ENCODE measurements at regions not wholly inside any gene's neighbourhood (a gene's known extent, or its start where the extent isn't known, plus 50 kb on each side); places are given as distances from the start of the nearest gene placed in this dataset.

DNA sequence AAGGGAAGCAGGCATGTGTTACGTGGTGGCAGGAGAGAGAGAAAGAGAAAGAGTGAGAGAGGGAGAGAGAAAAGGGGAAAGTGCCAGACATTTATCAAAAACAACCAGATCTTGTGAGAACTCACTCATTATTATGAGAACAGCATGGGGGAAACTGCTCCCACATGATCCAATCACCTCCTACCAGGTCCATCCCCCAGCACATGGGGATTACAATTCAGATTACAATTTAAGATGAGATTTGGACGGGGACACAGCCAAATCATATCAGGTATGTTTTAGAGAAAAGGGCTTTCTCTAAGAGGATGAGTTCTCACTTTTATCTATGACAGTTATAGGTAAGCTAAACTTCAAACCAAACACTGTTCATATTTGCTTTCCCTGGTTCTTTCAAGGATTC, 597.3 kb upstream of the PIK3C3 start:
- no peaks in the 10 kb centered on the region for H3K27me3 ChIP-seq (ENCODE audit: low read depth)
- DNase-seq (ENCODE audit: low spot score in 2 of 2) = no peak
- H3K9me3 ChIP-seq = no peaks in the 10 kb centered on the region
- no peaks in the 10 kb centered on the region for H3K36me3 ChIP-seq (replicated peaks)
- in situ Hi-C loops (cut with MboI; ENCODE audit: low sequenced_read_pairs) = no loop called here
- peaks cover 10% of the 10 kb centered on the region for H3K4me1 ChIP-seq
- no peak overlapping the region for H3K4me3 ChIP-seq

DNA sequence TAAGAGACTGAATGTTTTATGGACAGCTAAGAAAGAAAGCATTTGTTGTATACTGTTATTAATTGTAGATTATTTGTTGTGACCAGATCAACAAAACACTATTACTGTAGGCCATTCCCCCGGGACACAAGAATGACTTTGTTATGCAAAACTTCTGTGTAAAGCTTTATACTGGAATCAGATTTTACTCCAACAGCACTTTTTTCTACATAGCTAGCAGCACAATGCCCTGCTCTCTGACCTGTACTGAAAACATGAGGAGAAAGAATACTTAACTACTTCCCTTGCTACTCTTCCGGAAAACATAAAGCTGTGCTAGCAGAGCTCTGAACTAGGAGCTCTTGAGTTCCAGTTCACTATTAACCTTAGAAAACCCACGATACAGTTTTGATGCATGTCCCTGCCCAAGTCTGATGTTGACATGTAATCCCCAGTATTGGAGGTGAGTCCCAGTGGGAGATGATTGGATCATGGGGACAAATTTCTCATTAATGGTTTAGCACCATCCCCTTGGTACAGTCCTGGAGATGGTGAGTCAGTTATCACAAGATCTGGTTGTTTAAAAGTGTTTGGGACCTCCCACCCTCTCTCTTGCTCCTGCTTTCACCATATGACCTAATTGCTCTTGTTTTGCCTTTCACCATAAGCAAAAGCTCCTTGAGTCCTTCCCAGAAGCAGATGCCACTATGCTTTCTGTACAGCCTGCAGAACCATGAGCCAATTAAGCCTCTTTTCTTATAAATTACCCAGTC, 601.1 kb upstream of the PIK3C3 start:
- DNase-seq (ENCODE audit: low spot score in 2 of 2) = peak; percentile 61 to 76
- Histone ChIP-seq H3K4me1 (peaks cover 10% of the 10 kb centered on the region), H3K36me3 (replicated peaks) (no peaks in the 10 kb centered on the region), H3K27me3 (ENCODE audit: low read depth) (no peaks in the 10 kb centered on the region), H3K4me3 (no peak overlapping the region), H3K9me3 (no peaks in the 10 kb centered on the region)
- in situ Hi-C loops (cut with MboI; ENCODE audit: low sequenced_read_pairs) = no loop called here

GRCh38 chr18:41351430-41351829, 603.6 kb upstream of the PIK3C3 start:
- Histone ChIP-seq H3K4me1 (peaks cover 10% of the 10 kb centered on the region), H3K4me3 (no peak overlapping the region), H3K36me3 (replicated peaks) (no peaks in the 10 kb centered on the region), H3K27me3 (ENCODE audit: low read depth) (no peaks in the 10 kb centered on the region), H3K9me3 (no peaks in the 10 kb centered on the region)
- DNase-seq (ENCODE audit: low spot score in 2 of 2) = no peak
- in situ Hi-C loops (cut with MboI; ENCODE audit: low sequenced_read_pairs) = no loop called here

GRCh38 chr18:41347057-41347456, 608.0 kb upstream of the PIK3C3 start:
- in situ Hi-C loops (cut with MboI; ENCODE audit: low sequenced_read_pairs) = no loop called here
- H3K9me3 ChIP-seq = no peaks in the 10 kb centered on the region
- no peak overlapping the region for H3K4me3 ChIP-seq
- no peaks in the 10 kb centered on the region for H3K27me3 ChIP-seq (ENCODE audit: low read depth)
- no peaks in the 10 kb centered on the region for H3K36me3 ChIP-seq (replicated peaks)
- no peak for DNase-seq (ENCODE audit: low spot score in 2 of 2)
- peaks cover under 1% of the 10 kb centered on the region; the same call in 1 of the 2 replicates for H3K4me1 ChIP-seq

DNA sequence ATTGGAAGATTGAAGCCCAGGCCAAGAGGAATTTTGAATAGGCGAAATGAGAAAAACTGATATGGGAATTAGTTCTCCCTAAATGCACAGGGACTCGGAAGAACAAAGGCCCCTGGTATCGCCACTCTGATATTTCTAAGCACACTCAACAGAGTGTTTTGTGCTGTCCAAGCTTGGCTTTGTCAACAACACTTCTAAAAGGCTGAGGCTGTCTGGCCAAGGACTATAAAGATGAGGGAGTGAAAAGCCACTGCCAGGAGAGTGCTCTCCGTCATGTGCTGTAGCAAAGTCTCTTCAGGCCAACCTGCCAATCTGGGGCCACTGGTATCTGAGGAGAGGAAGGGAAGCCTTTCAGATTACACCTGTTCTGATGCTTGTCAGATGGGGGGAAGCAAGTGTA, 611.2 kb upstream of the PIK3C3 start:
- no peaks in the 10 kb centered on the region for H3K36me3 ChIP-seq (replicated peaks)
- no peak for DNase-seq (ENCODE audit: low spot score in 2 of 2)

GRCh38 chr18:41338341-41338740, 616.7 kb upstream of the PIK3C3 start:
- Histone ChIP-seq H3K27me3 (ENCODE audit: low read depth) (no peaks in the 10 kb centered on the region), H3K4me3 (no peak overlapping the region), H3K36me3 (replicated peaks) (no peaks in the 10 kb centered on the region), H3K9me3 (no peaks in the 10 kb centered on the region), H3K4me1 (peaks cover 18% of the 10 kb centered on the region)
- DNase-seq (ENCODE audit: low spot score in 2 of 2) = no peak
- in situ Hi-C loops (cut with MboI; ENCODE audit: low sequenced_read_pairs) = no loop called here

More for the DNA sequence above, 611.2 kb upstream of the PIK3C3 start:
- H3K4me3 ChIP-seq = no peak overlapping the region
- H3K9me3 ChIP-seq = no peaks in the 10 kb centered on the region
- H3K27me3 ChIP-seq (ENCODE audit: low read depth) = no peaks in the 10 kb centered on the region
- H3K4me1 ChIP-seq = peaks cover 18% of the 10 kb centered on the region
- in situ Hi-C loops (cut with MboI; ENCODE audit: low sequenced_read_pairs) = no loop called here

GRCh38 chr18:41331661-41332060, 623.4 kb upstream of the PIK3C3 start:
- in situ Hi-C loops (cut with MboI; ENCODE audit: low sequenced_read_pairs) = no loop called here
- DNase-seq (ENCODE audit: low spot score in 2 of 2) = no peak
- H3K4me3 ChIP-seq = no peak overlapping the region
- no peaks in the 10 kb centered on the region for H3K36me3 ChIP-seq (replicated peaks)
- no peaks in the 10 kb centered on the region for H3K27me3 ChIP-seq (ENCODE audit: low read depth)
- peaks cover 11% of the 10 kb centered on the region; the same call in 1 of the 2 replicates for H3K4me1 ChIP-seq
- peaks cover 4% of the 10 kb centered on the region; the same call in 1 of the 2 replicates for H3K9me3 ChIP-seq

DNA sequence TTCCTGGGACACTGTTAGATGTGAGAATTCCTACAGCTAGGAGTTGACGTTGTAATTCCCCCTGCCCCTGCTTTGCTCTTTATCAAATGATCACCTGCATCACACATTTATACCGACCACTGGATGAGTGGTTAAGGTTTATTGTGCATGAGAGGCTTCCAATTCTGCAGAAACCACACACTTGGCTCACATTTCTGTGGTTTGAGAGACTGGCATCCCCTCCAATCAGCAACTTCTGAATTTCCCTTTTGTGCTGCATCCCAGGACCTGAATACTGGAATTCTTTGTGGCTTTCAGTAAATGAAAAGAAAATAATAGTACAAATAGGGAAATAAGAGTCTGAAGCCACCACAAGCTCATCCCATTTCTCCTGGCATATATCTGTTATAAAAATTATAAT, 628.7 kb upstream of the PIK3C3 start:
- DNase-seq (ENCODE audit: low spot score in 2 of 2) = no peak
- no peaks in the 10 kb centered on the region for H3K36me3 ChIP-seq (replicated peaks)
- peaks cover 4% of the 10 kb centered on the region; the same call in 1 of the 2 replicates for H3K9me3 ChIP-seq
- H3K4me3 ChIP-seq = no peak overlapping the region
- no peaks in the 10 kb centered on the region for H3K4me1 ChIP-seq
- H3K27me3 ChIP-seq (ENCODE audit: low read depth) = no peaks in the 10 kb centered on the region
- in situ Hi-C loops (cut with MboI; ENCODE audit: low sequenced_read_pairs) = no loop called here

DNA sequence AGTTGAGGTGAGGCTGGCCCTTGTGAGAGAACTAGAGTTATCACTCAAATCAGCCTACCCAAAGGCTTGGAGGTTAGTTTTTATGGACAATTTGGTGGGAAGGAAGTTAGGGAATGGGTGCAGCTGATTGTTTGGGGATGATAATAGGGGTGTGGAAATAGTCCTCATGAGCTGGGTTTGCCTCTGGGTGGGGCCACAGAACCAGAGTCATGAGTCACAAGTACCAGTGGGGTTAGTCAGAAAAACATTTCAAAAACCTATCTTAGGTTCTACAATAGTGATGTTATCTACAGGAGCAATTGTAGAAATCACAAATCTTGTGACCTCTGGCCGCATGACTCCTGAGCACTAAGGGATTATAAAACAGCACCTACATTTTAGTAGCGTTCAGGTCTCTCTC, 630.1 kb upstream of the PIK3C3 start:
- no peak for DNase-seq (ENCODE audit: low spot score in 2 of 2)
- in situ Hi-C loops (cut with MboI; ENCODE audit: low sequenced_read_pairs) = no loop called here
- Histone ChIP-seq H3K9me3 (peaks cover 4% of the 10 kb centered on the region; the same call in 1 of the 2 replicates), H3K4me3 (no peak overlapping the region), H3K4me1 (no peaks in the 10 kb centered on the region), H3K36me3 (replicated peaks) (no peaks in the 10 kb centered on the region), H3K27me3 (ENCODE audit: low read depth) (no peaks in the 10 kb centered on the region)

DNA sequence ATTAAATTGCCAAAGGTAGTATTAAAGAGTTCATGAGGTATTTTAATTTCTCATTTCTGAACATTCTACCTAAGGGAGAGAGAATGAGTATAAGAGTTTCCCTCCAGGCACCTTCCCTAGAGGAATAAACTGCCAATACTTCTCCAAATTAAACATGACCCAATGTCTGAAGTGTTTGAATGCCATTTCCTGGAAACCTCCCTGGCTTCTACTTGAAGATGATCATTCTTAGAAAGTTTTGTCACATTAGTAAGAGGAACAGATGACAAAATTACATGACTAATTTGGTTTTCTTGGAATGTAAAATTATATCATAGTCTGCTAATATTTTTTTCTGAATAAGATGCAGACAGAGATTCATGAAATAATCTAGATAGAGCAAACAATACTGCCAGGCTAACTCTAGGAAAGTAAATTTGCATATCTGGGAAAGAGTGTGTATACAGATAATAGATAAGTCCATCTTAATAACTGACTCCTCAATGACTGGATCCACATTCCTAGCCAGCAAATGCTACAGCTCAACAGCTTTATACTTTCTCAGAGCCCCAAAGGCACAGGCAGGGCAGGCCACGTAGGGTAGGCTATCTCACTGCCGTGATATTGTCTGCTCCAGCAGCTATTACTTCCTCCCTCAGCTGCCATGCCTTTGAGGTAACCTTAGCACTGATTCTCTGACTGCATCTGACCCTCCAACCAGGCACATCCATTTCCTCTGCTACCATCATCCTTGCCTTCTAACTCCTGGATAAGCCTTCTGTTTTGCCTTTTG, 630.8 kb upstream of the PIK3C3 start:
- no peaks in the 10 kb centered on the region for H3K4me1 ChIP-seq
- in situ Hi-C loops (cut with MboI; ENCODE audit: low sequenced_read_pairs) = no loop called here
- peaks cover 4% of the 10 kb centered on the region; the same call in 1 of the 2 replicates for H3K9me3 ChIP-seq
- H3K36me3 ChIP-seq (replicated peaks) = no peaks in the 10 kb centered on the region
- H3K27me3 ChIP-seq (ENCODE audit: low read depth) = no peaks in the 10 kb centered on the region
- no peak for DNase-seq (ENCODE audit: low spot score in 2 of 2)
- H3K4me3 ChIP-seq = no peak overlapping the region

DNA sequence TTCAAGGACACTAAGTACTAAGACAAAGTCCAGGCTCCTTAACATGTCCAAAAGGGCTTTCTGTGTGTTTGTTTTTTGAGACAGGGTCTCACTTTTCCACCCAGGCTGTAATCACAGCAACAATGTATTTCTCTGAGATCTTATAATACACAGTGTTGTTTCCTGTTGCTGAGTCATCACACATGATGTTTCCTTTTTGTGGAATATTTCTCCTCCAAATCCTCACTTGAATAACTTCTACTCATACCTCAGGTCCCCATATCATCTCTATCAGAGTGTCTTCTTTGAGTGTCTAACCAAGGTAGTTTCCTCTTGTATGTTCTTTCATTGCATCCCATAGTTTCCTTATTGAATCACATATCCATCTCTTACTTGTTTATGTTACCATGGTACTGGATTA, 632.0 kb upstream of the PIK3C3 start:
- in situ Hi-C loops (cut with MboI; ENCODE audit: low sequenced_read_pairs) = no loop called here
- Histone ChIP-seq H3K4me1 (no peaks in the 10 kb centered on the region), H3K27me3 (ENCODE audit: low read depth) (no peaks in the 10 kb centered on the region), H3K4me3 (no peak overlapping the region), H3K36me3 (replicated peaks) (no peaks in the 10 kb centered on the region), H3K9me3 (peaks cover 4% of the 10 kb centered on the region; the same call in 1 of the 2 replicates)
- no peak for DNase-seq (ENCODE audit: low spot score in 2 of 2)

DNA sequence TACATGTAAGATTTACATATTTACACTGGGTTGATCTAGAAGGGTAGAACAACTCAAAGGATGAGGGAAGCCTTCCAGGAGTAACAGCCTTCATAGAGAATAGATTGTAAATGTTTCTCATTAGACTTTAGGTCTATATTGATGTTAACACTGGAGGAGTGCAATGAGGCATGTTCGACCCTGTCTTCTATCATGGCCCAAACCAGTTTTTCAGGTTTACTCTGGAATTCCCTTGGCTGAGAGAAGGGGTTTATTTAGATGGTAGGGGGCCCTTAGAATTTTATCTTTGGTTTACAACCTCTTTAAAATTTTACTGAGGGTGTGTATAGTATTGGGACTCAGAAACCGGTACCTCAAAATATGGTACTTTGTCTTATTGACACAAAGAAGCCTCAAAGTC, 634.9 kb upstream of the PIK3C3 start:
- no peaks in the 10 kb centered on the region for H3K36me3 ChIP-seq (replicated peaks)
- no peaks in the 10 kb centered on the region for H3K27me3 ChIP-seq (ENCODE audit: low read depth)
- in situ Hi-C loops (cut with MboI; ENCODE audit: low sequenced_read_pairs) = no loop called here

GRCh38 chr18:41315134-41315533, 639.9 kb upstream of the PIK3C3 start:
- Histone ChIP-seq H3K4me1 (peaks cover 21% of the 10 kb centered on the region), H3K4me3 (no peak overlapping the region), H3K27me3 (ENCODE audit: low read depth) (no peaks in the 10 kb centered on the region), H3K9me3 (0 out of 2 replicates have a peak, but pooled peaks cover 10% of the 10 kb centered on the region), H3K36me3 (replicated peaks) (no peaks in the 10 kb centered on the region; the same call in 1 of the 2 replicates)
- no peak for DNase-seq (ENCODE audit: low spot score in 2 of 2)
- in situ Hi-C loops (cut with MboI; ENCODE audit: low sequenced_read_pairs) = no loop called here

More for the DNA sequence above, 634.9 kb upstream of the PIK3C3 start:
- DNase-seq (ENCODE audit: low spot score in 2 of 2) = no peak
- H3K9me3 ChIP-seq = 0 out of 2 replicates have a peak, but pooled peaks cover 3% of the 10 kb centered on the region
- H3K4me1 ChIP-seq = no peaks in the 10 kb centered on the region
- H3K4me3 ChIP-seq = no peak overlapping the region
